ENCODE measurements at regions not wholly inside any gene's neighbourhood (a gene's known extent, or its start where the extent isn't known, plus 50 kb on each side); places are given as distances from the start of the nearest gene placed in this dataset.

- FAIRE-seq, result no peak
- H3K4me1 ChIP-seq, result no peaks in the 10 kb centered on the region
Measured at GRCh38 chr4:29289118-29289517, 1431.1 kb upstream of the PCDH7 start.

DNA sequence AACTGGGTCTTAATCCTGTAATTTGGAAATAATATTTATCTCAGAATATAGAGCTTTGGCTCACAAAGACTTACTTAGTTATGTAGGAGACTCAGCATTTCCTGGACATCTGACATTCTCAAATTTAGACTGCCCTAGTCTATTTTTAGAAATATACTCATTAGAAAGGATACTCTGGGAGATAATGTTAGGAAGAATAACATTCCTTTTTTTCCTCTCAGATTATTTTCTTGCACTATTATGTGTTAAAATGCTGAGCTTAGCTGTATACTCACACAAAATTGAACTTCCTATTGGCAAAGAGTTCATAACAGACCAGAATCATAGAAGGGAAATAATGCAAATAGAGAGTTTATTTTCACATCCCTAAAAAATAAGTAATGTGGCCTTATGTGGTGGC, 1424.9 kb upstream of the PCDH7 start:
- no peak overlapping the region for H3K4me2 ChIP-seq
- no peaks in the 10 kb centered on the region for H3K9me3 ChIP-seq
- ATAC-seq, result no peak
- no peak overlapping the region for H3K27ac ChIP-seq
- TF ChIP-seq, protein P1, sequence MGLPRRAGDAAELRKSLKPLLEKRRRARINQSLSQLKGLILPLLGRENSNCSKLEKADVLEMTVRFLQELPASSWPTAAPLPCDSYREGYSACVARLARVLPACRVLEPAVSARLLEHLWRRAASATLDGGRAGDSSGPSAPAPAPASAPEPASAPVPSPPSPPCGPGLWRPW (IDR thresholded peaks at IDR 0.05), result no peak
- TF ChIP-seq RAD21 (conservative IDR thresholded peaks at IDR 0.05 in 1 of 2, IDR thresholded peaks at IDR 0.05 in 1 of 2) (no peak), NPAS2 (CRISPR knock-in tag; IDR thresholded peaks at IDR 0.05; ENCODE audit: borderline replicate concordance) (no peak), PHF8 (IDR thresholded peaks at IDR 0.05; ENCODE audit: borderline replicate concordance, low read depth) (no peak), BCL3 (IDR thresholded peaks at IDR 0.05) (no peak), BHLHE40 (IDR thresholded peaks at IDR 0.05; ENCODE audit: low read depth, low read length) (no peak), KDM5A (IDR thresholded peaks at IDR 0.05) (no peak), CBX2 (IDR thresholded peaks at IDR 0.05; ENCODE audit: borderline replicate concordance, low read depth) (no peak), ESRRA (IDR thresholded peaks at IDR 0.05; ENCODE audit: borderline replicate concordance, low read length) (no peak), MYC (IDR thresholded peaks at IDR 0.05; ENCODE audit: borderline replicate concordance, low read length) (no peak), POLR2A (IDR thresholded peaks at IDR 0.05; ENCODE audit: low read length) (no peak), CEBPB (IDR thresholded peaks at IDR 0.05) (no peak), ATOH8 (CRISPR knock-in tag; IDR thresholded peaks at IDR 0.05; ENCODE audit: low read depth) (no peak)
- TF ChIP-seq, protein P2, sequence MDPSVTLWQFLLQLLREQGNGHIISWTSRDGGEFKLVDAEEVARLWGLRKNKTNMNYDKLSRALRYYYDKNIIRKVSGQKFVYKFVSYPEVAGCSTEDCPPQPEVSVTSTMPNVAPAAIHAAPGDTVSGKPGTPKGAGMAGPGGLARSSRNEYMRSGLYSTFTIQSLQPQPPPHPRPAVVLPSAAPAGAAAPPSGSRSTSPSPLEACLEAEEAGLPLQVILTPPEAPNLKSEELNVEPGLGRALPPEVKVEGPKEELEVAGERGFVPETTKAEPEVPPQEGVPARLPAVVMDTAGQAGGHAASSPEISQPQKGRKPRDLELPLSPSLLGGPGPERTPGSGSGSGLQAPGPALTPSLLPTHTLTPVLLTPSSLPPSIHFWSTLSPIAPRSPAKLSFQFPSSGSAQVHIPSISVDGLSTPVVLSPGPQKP (IDR thresholded peaks at IDR 0.05; ENCODE audit: low read depth, low read length), result no peak
- DNase-seq (ENCODE audit: low read depth in 1 of 2, low spot score in 1 of 2), result no peak
- no peaks in the 10 kb centered on the region for H3K4me1 ChIP-seq
- ChIA-PET POLR2A (no interaction called here), CTCF (no interaction called here)
- H3K4me3 ChIP-seq, result no peak overlapping the region
- no peak for FAIRE-seq

More at GRCh38 chr4:29289118-29289517, 1431.1 kb upstream of the PCDH7 start:
- ChIA-PET CTCF (no interaction called here), POLR2A (no interaction called here)
- Histone ChIP-seq H3K4me3 (no peak overlapping the region), H3K9me3 (no peaks in the 10 kb centered on the region), H3K4me2 (no peak overlapping the region), H3K27ac (no peak overlapping the region)
- TF ChIP-seq, protein P3, sequence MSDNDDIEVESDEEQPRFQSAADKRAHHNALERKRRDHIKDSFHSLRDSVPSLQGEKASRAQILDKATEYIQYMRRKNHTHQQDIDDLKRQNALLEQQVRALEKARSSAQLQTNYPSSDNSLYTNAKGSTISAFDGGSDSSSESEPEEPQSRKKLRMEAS (IDR thresholded peaks at IDR 0.05), result no peak
- no peak for TF ChIP-seq NFE2L2 (conservative IDR thresholded peaks at IDR 0.05; ENCODE audit: low read length)
- TF ChIP-seq POLR2A (IDR thresholded peaks at IDR 0.05; ENCODE audit: low read length), result no peak
- DNase-seq (ENCODE audit: low read depth in 1 of 2, low spot score in 1 of 2) (no peak), ATAC-seq (no peak)
- WGBS (ENCODE audit: missing lambda C conversion rate), result 0% methylated on average over 1 of the region's 1 CpG

GRCh38 chr4:29304595-29304994, 1415.6 kb upstream of the PCDH7 start:
- no peak for ATAC-seq
- H3K4me2 ChIP-seq, result no peak overlapping the region
- H3K9me3 ChIP-seq, result no peaks in the 10 kb centered on the region
- no peak for DNase-seq (ENCODE audit: low read depth in 1 of 2, low spot score in 1 of 2)
- TF ChIP-seq MAFK (IDR thresholded peaks at IDR 0.05; ENCODE audit: partially characterized antibody), result no peak
- no peak overlapping the region for H3K4me3 ChIP-seq
- 19% methylated on average over 3 of the region's 3 CpGs for WGBS (ENCODE audit: missing lambda C conversion rate)
- no peaks in the 10 kb centered on the region for H3K4me1 ChIP-seq
- ChIA-PET POLR2A (no interaction called here), CTCF (no interaction called here)
- no peak overlapping the region for H3K27ac ChIP-seq
- no peak for FAIRE-seq

GRCh38 chr4:29307256-29307655, 1412.9 kb upstream of the PCDH7 start:
- H3K4me1 ChIP-seq, result no peaks in the 10 kb centered on the region
- CTCF ChIA-PET, result no interaction called here
- no peak overlapping the region for H3K4me2 ChIP-seq
- H3K27ac ChIP-seq, result no peak overlapping the region
- H3K9me3 ChIP-seq, result no peaks in the 10 kb centered on the region
- FAIRE-seq (no peak), ATAC-seq (no peak), DNase-seq (ENCODE audit: low read depth in 1 of 2, low spot score in 1 of 2) (no peak)
- no peak overlapping the region for H3K4me3 ChIP-seq
- no peak for TF ChIP-seq E2F6 (IDR thresholded peaks at IDR 0.05; ENCODE audit: borderline replicate concordance, low read depth)
- no peak for TF ChIP-seq RARB (CRISPR knock-in tag; IDR thresholded peaks at IDR 0.05)
- no peak for TF ChIP-seq BHLHE40 (IDR thresholded peaks at IDR 0.05; ENCODE audit: low read depth, low read length)
- TF ChIP-seq RCOR1 (IDR thresholded peaks at IDR 0.05; ENCODE audit: low read depth, low read length), result no peak
- TF ChIP-seq NR3C1 (IDR thresholded peaks at IDR 0.05), result no peak
- no peak for TF ChIP-seq RAD21 (conservative IDR thresholded peaks at IDR 0.05 in 1 of 2, IDR thresholded peaks at IDR 0.05 in 1 of 2)
- no peak for TF ChIP-seq RFX5 (IDR thresholded peaks at IDR 0.05)
- TF ChIP-seq ZNF302 (CRISPR knock-in tag; IDR thresholded peaks at IDR 0.05), result no peak
- no peak for TF ChIP-seq HDAC2 (IDR thresholded peaks at IDR 0.05)
- no peak for TF ChIP-seq POLR2AphosphoS2 (conservative IDR thresholded peaks at IDR 0.05; ENCODE audit: low read length)
- POLR2A ChIA-PET, result no interaction called here
